ENCODE measurements at regions not wholly inside any gene's neighbourhood (a gene's known extent, or its start where the extent isn't known, plus 50 kb on each side); places are given as distances from the start of the nearest gene placed in this dataset.

GRCh38 chr2:56537756-56538155 lies 354.0 kb downstream of the CCDC85A start:
- DNase-seq (ENCODE audit: low spot score) = no peak
- no peaks in the 10 kb centered on the region for H3K27me3 ChIP-seq (replicated peaks; ENCODE audit: insufficient read depth)
- WGBS = 68% methylated on average over 3 of the region's 3 CpGs

GRCh38 chr2:56539618-56540017 lies 355.8 kb downstream of the CCDC85A start:
- intact Hi-C loops (cut with DNase I) = no loop called here
- H3K9me3 ChIP-seq = no peaks in the 10 kb centered on the region
- H3K27me3 ChIP-seq (replicated peaks; ENCODE audit: insufficient read depth) = no peaks in the 10 kb centered on the region
- no peak overlapping the region for H3K27ac ChIP-seq
- no peak for DNase-seq (ENCODE audit: low spot score)
- WGBS = 90% methylated on average over 2 of the region's 2 CpGs
- H3K36me3 ChIP-seq = no peaks in the 10 kb centered on the region
- H3K4me1 ChIP-seq (replicated peaks) = no peaks in the 10 kb centered on the region
- no peak overlapping the region for H3K4me3 ChIP-seq
- TF ChIP-seq POLR2AphosphoS5 (IDR thresholded peaks at IDR 0.05) (no peak), POLR2A (IDR thresholded peaks at IDR 0.05) (no peak), CTCF (IDR thresholded peaks at IDR 0.05) (no peak)

More at GRCh38 chr2:56537756-56538155, 354.0 kb downstream of the CCDC85A start:
- Histone ChIP-seq H3K9me3 (no peaks in the 10 kb centered on the region), H3K27ac (no peak overlapping the region), H3K36me3 (no peaks in the 10 kb centered on the region), H3K4me1 (replicated peaks) (no peaks in the 10 kb centered on the region), H3K4me3 (no peak overlapping the region)
- intact Hi-C loops (cut with DNase I) = no loop called here
- TF ChIP-seq POLR2A (IDR thresholded peaks at IDR 0.05) (no peak), POLR2AphosphoS5 (IDR thresholded peaks at IDR 0.05) (no peak), CTCF (IDR thresholded peaks at IDR 0.05) (no peak)

GRCh38 chr2:56540467-56540866 lies 356.7 kb downstream of the CCDC85A start:
- WGBS = 37% methylated on average over 1 of the region's 1 CpG
- Histone ChIP-seq H3K36me3 (no peaks in the 10 kb centered on the region), H3K4me1 (replicated peaks) (no peaks in the 10 kb centered on the region), H3K9me3 (no peaks in the 10 kb centered on the region), H3K4me3 (no peak overlapping the region), H3K27ac (no peak overlapping the region), H3K27me3 (replicated peaks; ENCODE audit: insufficient read depth) (no peaks in the 10 kb centered on the region)
- TF ChIP-seq POLR2A (IDR thresholded peaks at IDR 0.05) = no peak
- TF ChIP-seq POLR2AphosphoS5 (IDR thresholded peaks at IDR 0.05) = no peak
- TF ChIP-seq CTCF (IDR thresholded peaks at IDR 0.05) = no peak
- DNase-seq (ENCODE audit: low spot score) = no peak
- intact Hi-C loops (cut with DNase I) = no loop called here

DNA sequence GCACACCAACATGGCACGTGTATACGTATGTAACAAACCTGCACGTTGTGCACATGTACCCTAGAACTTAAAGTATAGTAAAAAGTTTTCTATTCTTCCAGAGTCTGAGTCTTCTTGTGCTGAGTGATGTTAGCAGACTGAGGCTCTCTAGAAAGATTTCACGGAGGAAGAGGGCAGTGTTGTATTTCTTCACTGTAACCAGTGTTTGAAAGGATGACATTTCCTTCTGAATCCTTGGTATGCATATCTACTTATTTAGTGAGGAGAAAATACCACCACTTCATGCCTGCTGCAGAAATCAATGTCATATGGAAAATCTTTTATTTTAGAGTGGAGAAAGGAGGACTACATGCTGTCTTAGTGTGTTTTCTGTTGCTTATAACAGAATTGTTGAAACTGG lies 357.1 kb downstream of the CCDC85A start:
- TF ChIP-seq CTCF (IDR thresholded peaks at IDR 0.05) (no peak), POLR2AphosphoS5 (IDR thresholded peaks at IDR 0.05) (no peak), POLR2A (IDR thresholded peaks at IDR 0.05) (no peak)
- H3K27me3 ChIP-seq (replicated peaks; ENCODE audit: insufficient read depth) = no peaks in the 10 kb centered on the region
- no peak overlapping the region for H3K4me3 ChIP-seq
- no peaks in the 10 kb centered on the region for H3K9me3 ChIP-seq
- H3K4me1 ChIP-seq (replicated peaks) = no peaks in the 10 kb centered on the region
- no peak overlapping the region for H3K27ac ChIP-seq
- 25% methylated on average over 4 of the region's 4 CpGs for WGBS
- H3K36me3 ChIP-seq = no peaks in the 10 kb centered on the region
- DNase-seq (ENCODE audit: low spot score) = no peak
- intact Hi-C loops (cut with DNase I) = no loop called here

- no peak for DNase-seq (ENCODE audit: low spot score)
- Histone ChIP-seq H3K4me1 (replicated peaks) (no peaks in the 10 kb centered on the region), H3K27me3 (replicated peaks; ENCODE audit: insufficient read depth) (no peaks in the 10 kb centered on the region), H3K36me3 (no peaks in the 10 kb centered on the region), H3K9me3 (no peaks in the 10 kb centered on the region), H3K27ac (no peak overlapping the region), H3K4me3 (no peak overlapping the region)
- intact Hi-C loops (cut with DNase I) = no loop called here
- no peak for TF ChIP-seq CTCF (IDR thresholded peaks at IDR 0.05)
- TF ChIP-seq POLR2A (IDR thresholded peaks at IDR 0.05) = no peak
- no peak for TF ChIP-seq POLR2AphosphoS5 (IDR thresholded peaks at IDR 0.05)
Measured at GRCh38 chr2:56542213-56542612, 358.4 kb downstream of the CCDC85A start.
